GM12872 (cell line): ENCODE measurements at regions not wholly inside any gene's neighbourhood (a gene's known extent, or its start where the extent isn't known, plus 50 kb on each side); places are given as distances from the start of the nearest gene placed in this dataset.

Experiments
- TF ChIP-seq, protein P1 (sequence below): IDR thresholded peaks from 3 replicates; pipeline ENCODE4 v1.5.1; 2011; ENCODE audit warnings: low read depth, mild to moderate bottlenecking, low read length, moderate library complexity; ENCODE audit not compliant: insufficient read depth

DNA sequence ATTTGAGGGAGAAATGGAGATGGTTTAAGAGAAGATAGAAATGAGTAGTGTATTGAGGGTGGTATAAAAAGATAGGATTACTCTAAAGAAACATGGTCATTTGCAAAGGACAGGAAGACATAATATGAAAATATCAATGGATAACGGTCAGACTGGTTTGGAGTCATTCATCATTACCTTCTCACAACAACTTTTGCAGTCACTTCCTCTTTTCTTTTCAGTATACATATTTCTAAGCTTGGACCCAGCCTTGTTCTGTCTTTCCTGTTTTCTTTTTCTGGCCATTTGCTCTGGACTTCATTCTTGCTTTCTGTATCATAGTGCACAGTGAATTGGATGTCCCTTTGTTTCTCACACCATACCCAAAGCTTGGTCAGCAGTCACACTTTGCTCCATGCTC, 966.5 kb upstream of the TYRP1 start:
- TF ChIP-seq, protein P1, sequence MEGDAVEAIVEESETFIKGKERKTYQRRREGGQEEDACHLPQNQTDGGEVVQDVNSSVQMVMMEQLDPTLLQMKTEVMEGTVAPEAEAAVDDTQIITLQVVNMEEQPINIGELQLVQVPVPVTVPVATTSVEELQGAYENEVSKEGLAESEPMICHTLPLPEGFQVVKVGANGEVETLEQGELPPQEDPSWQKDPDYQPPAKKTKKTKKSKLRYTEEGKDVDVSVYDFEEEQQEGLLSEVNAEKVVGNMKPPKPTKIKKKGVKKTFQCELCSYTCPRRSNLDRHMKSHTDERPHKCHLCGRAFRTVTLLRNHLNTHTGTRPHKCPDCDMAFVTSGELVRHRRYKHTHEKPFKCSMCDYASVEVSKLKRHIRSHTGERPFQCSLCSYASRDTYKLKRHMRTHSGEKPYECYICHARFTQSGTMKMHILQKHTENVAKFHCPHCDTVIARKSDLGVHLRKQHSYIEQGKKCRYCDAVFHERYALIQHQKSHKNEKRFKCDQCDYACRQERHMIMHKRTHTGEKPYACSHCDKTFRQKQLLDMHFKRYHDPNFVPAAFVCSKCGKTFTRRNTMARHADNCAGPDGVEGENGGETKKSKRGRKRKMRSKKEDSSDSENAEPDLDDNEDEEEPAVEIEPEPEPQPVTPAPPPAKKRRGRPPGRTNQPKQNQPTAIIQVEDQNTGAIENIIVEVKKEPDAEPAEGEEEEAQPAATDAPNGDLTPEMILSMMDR, result no peak

DNA sequence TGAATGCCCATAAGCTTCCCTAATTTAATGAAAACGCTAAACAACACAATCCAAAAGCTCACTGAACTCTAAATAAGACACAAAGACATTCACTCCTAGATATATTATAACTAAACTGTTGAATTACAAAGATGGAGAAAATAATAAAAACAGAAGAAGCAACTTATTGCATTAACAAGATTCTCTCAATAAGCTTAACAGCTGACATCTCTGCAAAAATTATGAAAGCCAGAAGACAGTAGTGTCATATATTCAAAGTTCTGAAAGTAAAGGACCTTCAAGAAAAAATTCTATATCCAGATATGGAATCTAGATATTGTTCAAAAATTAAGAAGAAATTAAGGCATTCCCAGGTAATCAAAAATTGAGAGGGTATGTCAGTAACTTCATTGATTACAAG, 957.8 kb upstream of the TYRP1 start:
- TF ChIP-seq, protein P1, result no peak

- TF ChIP-seq, protein P1, result no peak
Measured at GRCh38 chr9:11742471-11742870, 950.7 kb upstream of the TYRP1 start.

GRCh38 chr9:11743356-11743755, 949.8 kb upstream of the TYRP1 start:
- TF ChIP-seq, protein P1, result no peak

GRCh38 chr9:11749396-11749795, 943.8 kb upstream of the TYRP1 start:
- TF ChIP-seq, protein P1, result no peak

DNA sequence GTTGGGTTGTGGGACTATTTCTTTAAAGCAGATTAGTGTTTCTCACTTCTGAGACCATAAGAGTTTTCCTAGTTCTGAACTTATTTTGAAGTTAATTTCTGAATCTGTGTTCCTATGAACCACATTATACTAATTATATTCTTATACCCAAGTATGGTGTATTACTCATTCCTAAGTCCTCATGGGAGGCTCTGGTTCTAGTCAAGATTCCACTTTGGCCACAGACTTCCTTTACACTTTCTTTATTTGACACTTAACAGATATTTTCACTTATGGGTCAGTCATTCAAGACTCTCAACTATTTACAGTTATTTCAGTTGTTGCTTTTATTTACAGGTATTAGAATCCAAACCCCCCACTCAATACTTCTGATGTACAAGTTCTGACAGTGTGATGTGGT, 937.2 kb upstream of the TYRP1 start:
- TF ChIP-seq, protein P1, result no peak

- TF ChIP-seq, protein P1, result no peak
Measured at GRCh38 chr9:11757408-11757807, 935.8 kb upstream of the TYRP1 start.

DNA sequence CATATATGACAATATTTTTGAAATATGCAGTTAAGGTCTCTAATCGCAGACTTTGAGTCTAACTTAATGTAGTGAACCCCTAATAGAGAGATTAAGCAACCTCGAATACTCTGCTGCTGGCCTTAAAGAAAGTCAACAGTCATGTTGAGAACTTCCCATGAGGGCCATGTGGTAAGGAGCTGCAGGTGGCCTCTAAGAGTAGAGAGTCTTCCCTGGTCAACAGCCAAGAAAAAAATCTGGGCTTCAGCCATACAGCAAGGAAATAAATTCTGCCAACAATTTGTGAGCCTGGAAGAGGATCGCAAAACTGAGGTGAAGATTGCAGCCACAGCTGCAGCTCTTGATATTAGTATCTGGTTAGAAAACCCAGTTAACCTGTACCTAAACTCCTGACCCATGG, 935.2 kb upstream of the TYRP1 start:
- TF ChIP-seq, protein P1, result no peak
